ENCODE measurements at regions not wholly inside any gene's neighbourhood (a gene's known extent, or its start where the extent isn't known, plus 50 kb on each side); places are given as distances from the start of the nearest gene placed in this dataset.
"Not testable (repeated sequence)": the region's sequence is repeated elsewhere in the genome, so short reads cannot be mapped to it uniquely, and the experiment has no call there.

DNA sequence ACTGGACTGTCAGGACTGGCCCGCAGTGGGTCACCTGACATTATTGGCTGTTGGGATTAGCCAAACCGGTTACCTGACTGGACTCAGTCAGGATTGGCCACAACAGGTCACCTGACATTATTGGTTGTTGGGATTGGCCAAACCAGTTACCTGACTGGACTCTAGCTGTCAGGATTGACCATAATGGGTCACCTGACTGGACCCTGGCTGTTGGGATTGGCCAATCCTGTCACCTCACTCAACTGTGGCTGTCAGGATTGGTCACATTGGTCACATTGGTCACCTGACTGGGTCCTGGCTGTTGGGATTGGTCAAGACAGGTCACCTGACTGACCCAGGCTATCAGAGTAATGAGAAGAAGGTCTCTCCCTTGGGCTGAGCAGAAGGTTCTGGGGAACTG, 207.7 kb upstream of the SDK2 start:
- H3K9me3 ChIP-seq (ENCODE audit: control insufficient read depth in 4 of 4, insufficient read depth in 3 of 4, low read length in 3 of 4) = peaks cover 0 to 10% (median 0%) of the 10 kb centered on the region in 4 donors
- TF ChIP-seq, protein P1, sequence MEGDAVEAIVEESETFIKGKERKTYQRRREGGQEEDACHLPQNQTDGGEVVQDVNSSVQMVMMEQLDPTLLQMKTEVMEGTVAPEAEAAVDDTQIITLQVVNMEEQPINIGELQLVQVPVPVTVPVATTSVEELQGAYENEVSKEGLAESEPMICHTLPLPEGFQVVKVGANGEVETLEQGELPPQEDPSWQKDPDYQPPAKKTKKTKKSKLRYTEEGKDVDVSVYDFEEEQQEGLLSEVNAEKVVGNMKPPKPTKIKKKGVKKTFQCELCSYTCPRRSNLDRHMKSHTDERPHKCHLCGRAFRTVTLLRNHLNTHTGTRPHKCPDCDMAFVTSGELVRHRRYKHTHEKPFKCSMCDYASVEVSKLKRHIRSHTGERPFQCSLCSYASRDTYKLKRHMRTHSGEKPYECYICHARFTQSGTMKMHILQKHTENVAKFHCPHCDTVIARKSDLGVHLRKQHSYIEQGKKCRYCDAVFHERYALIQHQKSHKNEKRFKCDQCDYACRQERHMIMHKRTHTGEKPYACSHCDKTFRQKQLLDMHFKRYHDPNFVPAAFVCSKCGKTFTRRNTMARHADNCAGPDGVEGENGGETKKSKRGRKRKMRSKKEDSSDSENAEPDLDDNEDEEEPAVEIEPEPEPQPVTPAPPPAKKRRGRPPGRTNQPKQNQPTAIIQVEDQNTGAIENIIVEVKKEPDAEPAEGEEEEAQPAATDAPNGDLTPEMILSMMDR (IDR thresholded peaks at IDR 0.05; ENCODE audit: control extremely low read depth, extremely low read depth) = no peak
- H3K4me1 ChIP-seq (ENCODE audit: control insufficient read depth in 5 of 5, insufficient read depth in 5 of 5, low read length in 5 of 5) = peaks cover 0 to 9% (median 0%) of the 10 kb centered on the region in 5 donors
- H3K4me3 ChIP-seq = no peak overlapping the region
- 97 to 99% methylated on average over 2 of the region's 2 CpGs for WGBS, 2 donors
- no peaks in the 10 kb centered on the region for H3K36me3 ChIP-seq (ENCODE audit: control insufficient read depth in 4 of 4, insufficient read depth in 4 of 4, low read length in 4 of 4)
- H3K27ac ChIP-seq (ENCODE audit: low read depth in 1 of 2, low read length in 1 of 2) = no peak overlapping the region
- no peak for ATAC-seq (ENCODE audit: insufficient read depth, low FRiP score)
- no peak overlapping the region for H3K9ac ChIP-seq (ENCODE audit: insufficient read depth in 1 of 2, low read length in 2 of 2)
- no peak for DNase-seq
- H3K27me3 ChIP-seq (ENCODE audit: control insufficient read depth in 3 of 3, insufficient read depth in 3 of 3, low read length in 2 of 3) = no peaks in the 10 kb centered on the region

DNA sequence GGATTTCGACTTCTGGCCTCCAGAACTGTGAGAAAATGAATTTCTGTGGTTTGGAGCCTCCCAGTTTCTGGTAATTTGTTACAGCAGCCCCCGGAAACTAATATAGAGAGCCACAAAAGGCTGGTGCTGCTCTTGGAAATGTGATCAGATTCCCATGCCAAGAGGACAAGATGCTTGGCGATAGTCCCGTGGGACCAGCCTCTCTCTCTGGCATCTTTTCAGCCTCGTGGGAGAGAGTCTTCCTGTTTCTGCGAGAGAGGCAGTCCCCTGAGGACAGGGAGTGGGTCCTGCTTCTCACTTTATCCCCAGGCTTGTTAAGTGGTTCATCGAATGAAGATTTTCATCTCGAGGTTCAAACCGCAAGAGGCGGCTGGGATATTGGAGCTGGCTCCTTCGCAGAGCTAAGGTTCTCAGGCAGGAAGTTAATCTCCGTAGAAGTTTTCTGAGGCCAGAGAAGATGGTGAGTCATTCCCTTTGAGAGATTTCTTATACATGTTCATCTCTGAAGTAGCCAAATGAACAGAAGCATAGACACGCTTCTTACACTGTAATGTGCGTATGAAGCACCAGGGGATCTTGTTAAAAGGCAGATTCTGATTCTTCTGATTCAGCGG, 211.6 kb upstream of the SDK2 start:
- ATAC-seq (ENCODE audit: insufficient read depth, low FRiP score) (no peak), DNase-seq (no peak)
- no peaks in the 10 kb centered on the region for H3K4me1 ChIP-seq (ENCODE audit: control insufficient read depth in 5 of 5, insufficient read depth in 5 of 5, low read length in 5 of 5)
- H3K4me3 ChIP-seq = no peak overlapping the region
- H3K9ac ChIP-seq (ENCODE audit: insufficient read depth in 1 of 2, low read length in 2 of 2) = no peak overlapping the region
- H3K36me3 ChIP-seq (ENCODE audit: control insufficient read depth in 4 of 4, insufficient read depth in 4 of 4, low read length in 4 of 4) = no peaks in the 10 kb centered on the region
- peaks cover 0 to 10% (median 0%) of the 10 kb centered on the region in 4 donors for H3K9me3 ChIP-seq (ENCODE audit: control insufficient read depth in 4 of 4, insufficient read depth in 3 of 4, low read length in 3 of 4)
- WGBS, 2 donors = 84 to 89% methylated on average over 15 of the region's 15 CpGs
- TF ChIP-seq, protein P1 (IDR thresholded peaks at IDR 0.05; ENCODE audit: control extremely low read depth, extremely low read depth) = no peak
- no peak overlapping the region for H3K27ac ChIP-seq (ENCODE audit: low read depth in 1 of 2, low read length in 1 of 2)
- no peaks in the 10 kb centered on the region for H3K27me3 ChIP-seq (ENCODE audit: control insufficient read depth in 3 of 3, insufficient read depth in 3 of 3, low read length in 2 of 3)

DNA sequence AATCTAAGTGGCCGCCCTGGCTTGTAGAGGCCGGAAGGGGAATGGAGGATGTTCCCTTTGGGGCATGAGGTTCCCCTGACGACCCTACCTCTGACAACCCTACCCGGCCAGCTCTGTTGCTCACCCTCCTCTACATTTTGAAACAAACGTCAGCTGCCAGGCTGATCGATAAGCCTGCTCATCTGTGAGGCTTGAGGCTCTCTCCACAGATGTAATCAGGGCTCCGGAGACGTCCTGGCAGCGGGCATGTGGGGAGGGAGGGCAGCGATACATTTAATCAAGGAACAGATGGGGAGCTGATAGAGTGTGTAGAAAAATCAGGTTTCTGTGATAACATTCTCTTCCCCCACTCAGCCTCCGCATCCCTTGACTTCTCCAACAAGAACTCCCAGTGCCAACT, 212.3 kb upstream of the SDK2 start:
- peaks cover 0 to 10% (median 0%) of the 10 kb centered on the region in 4 donors for H3K9me3 ChIP-seq (ENCODE audit: control insufficient read depth in 4 of 4, insufficient read depth in 3 of 4, low read length in 3 of 4)
- DNase-seq = no peak
- no peak overlapping the region for H3K4me3 ChIP-seq
- TF ChIP-seq, protein P1 (IDR thresholded peaks at IDR 0.05; ENCODE audit: control extremely low read depth, extremely low read depth) = no peak
- no peak overlapping the region for H3K27ac ChIP-seq (ENCODE audit: low read depth in 1 of 2, low read length in 1 of 2)
- H3K27me3 ChIP-seq (ENCODE audit: control insufficient read depth in 3 of 3, insufficient read depth in 3 of 3, low read length in 2 of 3) = no peaks in the 10 kb centered on the region
- ATAC-seq (ENCODE audit: insufficient read depth, low FRiP score) = no peak
- 78 to 89% methylated on average over 11 of the region's 11 CpGs for WGBS, 2 donors
- H3K9ac ChIP-seq (ENCODE audit: insufficient read depth in 1 of 2, low read length in 2 of 2) = no peak overlapping the region
- no peaks in the 10 kb centered on the region for H3K4me1 ChIP-seq (ENCODE audit: control insufficient read depth in 5 of 5, insufficient read depth in 5 of 5, low read length in 5 of 5)
- H3K36me3 ChIP-seq (ENCODE audit: control insufficient read depth in 4 of 4, insufficient read depth in 4 of 4, low read length in 4 of 4) = no peaks in the 10 kb centered on the region

DNA sequence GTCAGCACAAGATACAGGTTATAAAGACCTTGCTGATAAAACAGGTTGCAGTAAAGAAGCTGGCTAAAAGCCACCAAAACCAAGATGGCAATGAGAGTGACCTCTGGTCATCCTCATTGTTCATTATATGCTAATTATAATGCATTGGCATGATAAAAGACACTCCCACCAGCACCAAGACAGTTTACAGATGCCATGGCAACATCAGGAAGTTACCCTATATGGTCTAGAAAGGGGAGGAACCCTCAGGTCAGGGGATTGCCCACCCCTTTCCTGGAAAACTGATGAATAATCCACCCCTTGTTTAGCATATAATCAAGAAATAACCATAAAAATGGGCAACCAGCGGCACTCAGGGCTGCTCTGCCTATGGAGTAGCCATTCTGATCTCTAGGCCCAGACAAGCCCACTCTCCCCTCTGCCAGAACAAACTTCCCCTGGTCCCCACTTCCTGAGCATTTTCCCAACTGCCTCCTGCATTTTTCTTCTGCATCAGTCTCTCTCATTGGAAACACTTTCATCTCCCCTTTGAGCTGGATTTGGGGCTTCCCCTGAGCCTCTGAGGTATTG, 215.3 kb upstream of the SDK2 start:
- WGBS, 2 donors = 95 to 100% methylated on average over 1 of the region's 1 CpG
- H3K27ac ChIP-seq (ENCODE audit: low read depth in 1 of 2, low read length in 1 of 2); H3K27me3 ChIP-seq (ENCODE audit: control insufficient read depth in 3 of 3, insufficient read depth in 3 of 3, low read length in 2 of 3); H3K36me3 ChIP-seq (ENCODE audit: control insufficient read depth in 4 of 4, insufficient read depth in 4 of 4, low read length in 4 of 4); H3K9me3 ChIP-seq (ENCODE audit: control insufficient read depth in 4 of 4, insufficient read depth in 3 of 4, low read length in 3 of 4); DNase-seq; H3K4me3 ChIP-seq; H3K9ac ChIP-seq (ENCODE audit: insufficient read depth in 1 of 2, low read length in 2 of 2); H3K4me1 ChIP-seq (ENCODE audit: control insufficient read depth in 5 of 5, insufficient read depth in 5 of 5, low read length in 5 of 5); ATAC-seq (ENCODE audit: insufficient read depth, low FRiP score): not testable (repeated sequence)

All from lung (tissue), 11 donors.